ENCODE measurements at regions not wholly inside any gene's neighbourhood (a gene's known extent, or its start where the extent isn't known, plus 50 kb on each side); places are given as distances from the start of the nearest gene placed in this dataset.

- H3K4me3 ChIP-seq (ENCODE audit: low read length): no peak overlapping the region
- DNase-seq (ENCODE audit: low read depth, low spot score): no peak
Measured at GRCh38 chr11:104565583-104565961, 332.7 kb downstream of the CASP12 start.

- no peak overlapping the region for H3K4me3 ChIP-seq (ENCODE audit: low read length)
- DNase-seq (ENCODE audit: low read depth, low spot score): no peak
Measured at GRCh38 chr11:104564921-104565582, 333.2 kb downstream of the CASP12 start.

GRCh38 chr11:104556606-104557301 is 341.5 kb downstream of the CASP12 start:
- no peak overlapping the region for H3K4me3 ChIP-seq (ENCODE audit: low read length)
- DNase-seq (ENCODE audit: low read depth, low spot score): no peak

GRCh38 chr11:104549019-104549418 is 349.2 kb downstream of the CASP12 start:
- no peak overlapping the region for H3K4me3 ChIP-seq (ENCODE audit: low read length)
- DNase-seq (ENCODE audit: low read depth, low spot score): no peak

- no peak for DNase-seq (ENCODE audit: low read depth, low spot score)
- no peak overlapping the region for H3K4me3 ChIP-seq (ENCODE audit: low read length)
Measured at GRCh38 chr11:104547996-104548661, 350.1 kb downstream of the CASP12 start.

- no peak overlapping the region for H3K4me3 ChIP-seq (ENCODE audit: low read length)
- no peak for DNase-seq (ENCODE audit: low read depth, low spot score)
Measured at GRCh38 chr11:104546501-104546900, 351.8 kb downstream of the CASP12 start.

GRCh38 chr11:104541701-104542100 is 356.6 kb downstream of the CASP12 start:
- no peak overlapping the region for H3K4me3 ChIP-seq (ENCODE audit: low read length)

GRCh38 chr11:104538313-104538712 is 359.9 kb downstream of the CASP12 start:
- no peak overlapping the region for H3K4me3 ChIP-seq (ENCODE audit: low read length)
- no peak for DNase-seq (ENCODE audit: low read depth, low spot score)

More at GRCh38 chr11:104541701-104542100, 356.6 kb downstream of the CASP12 start:
- no peak for DNase-seq (ENCODE audit: low read depth, low spot score)

- no peak for DNase-seq (ENCODE audit: low read depth, low spot score)
- no peak overlapping the region for H3K4me3 ChIP-seq (ENCODE audit: low read length)
Measured at GRCh38 chr11:104534278-104534677, 364.0 kb downstream of the CASP12 start.

GRCh38 chr11:104531894-104532293 is 366.4 kb downstream of the CASP12 start:
- DNase-seq (ENCODE audit: low read depth, low spot score): no peak
- no peak overlapping the region for H3K4me3 ChIP-seq (ENCODE audit: low read length)

- peak; percentile 10 for DNase-seq (ENCODE audit: low read depth, low spot score)
- no peak overlapping the region for H3K4me3 ChIP-seq (ENCODE audit: low read length)
Measured at GRCh38 chr11:104531075-104531474, 367.1 kb upstream of the PDGFD start.

GRCh38 chr11:104529906-104530305 is 366.0 kb upstream of the PDGFD start:
- DNase-seq (ENCODE audit: low read depth, low spot score): no peak
- no peak overlapping the region for H3K4me3 ChIP-seq (ENCODE audit: low read length)

GRCh38 chr11:104529213-104529612 is 365.3 kb upstream of the PDGFD start:
- no peak overlapping the region for H3K4me3 ChIP-seq (ENCODE audit: low read length)
- no peak for DNase-seq (ENCODE audit: low read depth, low spot score)

GRCh38 chr11:104526006-104526405 is 362.1 kb upstream of the PDGFD start:
- H3K4me3 ChIP-seq (ENCODE audit: low read length): no peak overlapping the region
- no peak for DNase-seq (ENCODE audit: low read depth, low spot score)

- no peak for DNase-seq (ENCODE audit: low read depth, low spot score)
- H3K4me3 ChIP-seq (ENCODE audit: low read length): no peak overlapping the region
Measured at GRCh38 chr11:104525416-104525815, 361.5 kb upstream of the PDGFD start.

GRCh38 chr11:104524254-104524653 is 360.3 kb upstream of the PDGFD start:
- DNase-seq (ENCODE audit: low read depth, low spot score): no peak
- H3K4me3 ChIP-seq (ENCODE audit: low read length): no peak overlapping the region

GRCh38 chr11:104523611-104524010 is 359.7 kb upstream of the PDGFD start:
- no peak overlapping the region for H3K4me3 ChIP-seq (ENCODE audit: low read length)
- no peak for DNase-seq (ENCODE audit: low read depth, low spot score)

GRCh38 chr11:104522650-104523049 is 358.7 kb upstream of the PDGFD start:
- H3K4me3 ChIP-seq (ENCODE audit: low read length): no peak overlapping the region
- no peak for DNase-seq (ENCODE audit: low read depth, low spot score)

GRCh38 chr11:104522123-104522522 is 358.2 kb upstream of the PDGFD start:
- no peak for DNase-seq (ENCODE audit: low read depth, low spot score)
- no peak overlapping the region for H3K4me3 ChIP-seq (ENCODE audit: low read length)

- H3K4me3 ChIP-seq (ENCODE audit: low read length): no peak overlapping the region
- no peak for DNase-seq (ENCODE audit: low read depth, low spot score)
Measured at GRCh38 chr11:104510169-104510568, 346.2 kb upstream of the PDGFD start.

Measured in Jurkat, Clone E6-1 (cell line).